ENCODE measurements at regions not wholly inside any gene's neighbourhood (a gene's known extent, or its start where the extent isn't known, plus 50 kb on each side); places are given as distances from the start of the nearest gene placed in this dataset.

DNA sequence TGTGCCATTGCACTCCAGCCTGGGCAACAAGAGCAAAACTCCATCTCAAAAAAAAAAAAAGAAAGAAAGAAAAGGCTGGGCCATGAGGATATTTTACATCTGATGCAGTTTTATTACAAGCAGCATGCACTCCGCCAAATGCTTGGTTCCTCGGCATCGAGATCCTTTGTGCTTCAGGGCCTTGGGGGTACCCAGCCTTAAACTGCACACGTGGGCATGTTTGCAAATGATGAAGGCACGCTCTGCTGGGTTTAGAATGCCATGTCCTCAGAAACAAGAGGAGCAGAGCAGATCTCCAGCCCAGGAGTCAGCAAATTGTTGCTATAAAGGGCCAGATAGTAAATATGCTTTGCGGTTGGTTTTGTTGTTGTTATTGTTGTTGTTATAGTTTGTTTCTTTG, 153.2 kb downstream of the KATNIP start:
- no peak for FAIRE-seq
- DNase-seq (ENCODE audit: insufficient read length, low spot score): no peak
- TF ChIP-seq, protein P1, sequence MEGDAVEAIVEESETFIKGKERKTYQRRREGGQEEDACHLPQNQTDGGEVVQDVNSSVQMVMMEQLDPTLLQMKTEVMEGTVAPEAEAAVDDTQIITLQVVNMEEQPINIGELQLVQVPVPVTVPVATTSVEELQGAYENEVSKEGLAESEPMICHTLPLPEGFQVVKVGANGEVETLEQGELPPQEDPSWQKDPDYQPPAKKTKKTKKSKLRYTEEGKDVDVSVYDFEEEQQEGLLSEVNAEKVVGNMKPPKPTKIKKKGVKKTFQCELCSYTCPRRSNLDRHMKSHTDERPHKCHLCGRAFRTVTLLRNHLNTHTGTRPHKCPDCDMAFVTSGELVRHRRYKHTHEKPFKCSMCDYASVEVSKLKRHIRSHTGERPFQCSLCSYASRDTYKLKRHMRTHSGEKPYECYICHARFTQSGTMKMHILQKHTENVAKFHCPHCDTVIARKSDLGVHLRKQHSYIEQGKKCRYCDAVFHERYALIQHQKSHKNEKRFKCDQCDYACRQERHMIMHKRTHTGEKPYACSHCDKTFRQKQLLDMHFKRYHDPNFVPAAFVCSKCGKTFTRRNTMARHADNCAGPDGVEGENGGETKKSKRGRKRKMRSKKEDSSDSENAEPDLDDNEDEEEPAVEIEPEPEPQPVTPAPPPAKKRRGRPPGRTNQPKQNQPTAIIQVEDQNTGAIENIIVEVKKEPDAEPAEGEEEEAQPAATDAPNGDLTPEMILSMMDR (IDR thresholded peaks at IDR 0.05; ENCODE audit: insufficient read depth, missing control alignments): no peak

DNA sequence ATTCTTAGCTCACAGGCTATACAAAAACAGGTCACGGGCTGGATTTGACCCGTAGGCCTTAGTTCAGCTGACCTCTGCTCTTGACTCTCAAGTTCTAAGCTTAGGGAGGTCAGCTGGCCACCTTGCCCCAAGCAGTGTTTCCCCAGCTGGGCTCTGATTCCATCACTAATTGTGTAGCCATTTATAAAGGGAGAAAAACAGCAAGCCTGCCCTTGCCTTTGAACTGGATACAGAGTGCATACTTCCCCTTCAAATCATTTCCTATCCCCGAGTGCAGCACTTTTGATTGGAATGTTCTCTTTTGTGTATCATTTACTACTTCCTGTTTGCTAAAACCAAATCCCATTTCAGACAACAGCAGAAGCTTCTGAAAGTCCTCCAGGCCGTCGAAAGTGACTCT, 153.6 kb downstream of the KATNIP start:
- TF ChIP-seq, protein P1 (IDR thresholded peaks at IDR 0.05; ENCODE audit: insufficient read depth, missing control alignments): no peak
- FAIRE-seq: no peak
- no peak for DNase-seq (ENCODE audit: insufficient read length, low spot score)

DNA sequence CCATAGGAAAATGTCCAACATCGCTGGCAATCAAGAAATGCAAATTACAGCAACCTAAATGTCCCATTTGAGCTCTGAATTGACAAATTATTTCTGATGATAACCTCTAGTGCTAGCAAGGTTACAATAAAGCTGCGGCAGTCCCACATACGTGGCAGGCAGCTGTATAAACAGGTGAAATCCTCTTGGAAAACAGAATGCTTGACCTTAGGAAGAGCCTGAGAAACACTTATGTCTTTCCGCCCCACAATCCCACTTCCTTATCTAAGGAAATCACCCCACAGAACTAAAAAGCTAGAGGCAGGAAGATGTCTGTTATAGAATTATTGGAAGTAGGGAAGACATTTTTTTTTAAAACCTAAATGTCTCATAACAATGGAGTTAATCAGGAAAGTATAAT, 154.3 kb downstream of the KATNIP start:
- no peak for FAIRE-seq
- DNase-seq (ENCODE audit: insufficient read length, low spot score): no peak
- TF ChIP-seq, protein P1 (IDR thresholded peaks at IDR 0.05; ENCODE audit: insufficient read depth, missing control alignments): no peak

DNA sequence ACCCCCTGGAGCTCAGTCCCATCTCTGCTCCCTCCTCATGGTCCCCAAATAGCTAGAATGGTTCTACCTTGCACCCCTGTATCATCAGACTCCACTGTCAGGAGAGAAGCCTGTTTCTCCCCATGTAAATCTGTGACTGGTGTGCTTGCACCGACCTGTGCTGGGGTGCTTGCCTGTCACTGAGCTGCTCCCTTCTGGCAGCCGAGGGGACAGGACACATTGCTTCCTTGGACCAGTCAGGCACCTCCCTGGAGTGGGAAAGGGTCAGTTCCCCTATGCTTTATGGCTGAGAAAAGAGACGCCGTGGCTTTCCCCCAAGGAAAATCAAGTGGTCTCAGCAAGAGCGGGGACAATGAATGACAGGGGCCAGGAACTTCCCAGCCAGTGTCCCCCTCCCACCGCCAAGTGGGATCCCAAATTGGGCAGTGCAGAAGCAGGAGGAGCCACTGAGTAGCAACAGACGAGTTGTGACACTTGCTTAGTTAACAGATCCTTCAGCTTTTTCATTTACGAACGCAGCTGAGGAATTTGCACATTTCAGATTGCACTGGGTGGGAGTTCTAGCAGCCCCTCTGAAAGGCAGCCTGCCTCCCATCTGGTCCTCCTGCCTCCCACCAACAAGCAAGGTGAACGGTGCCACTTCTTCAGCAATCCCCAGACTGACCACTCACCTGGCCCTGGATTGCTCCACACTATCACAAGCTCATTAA, 156.4 kb downstream of the KATNIP start:
- TF ChIP-seq, protein P1 (IDR thresholded peaks at IDR 0.05; ENCODE audit: insufficient read depth, missing control alignments): no peak
- DNase-seq (ENCODE audit: insufficient read length, low spot score) (no peak), FAIRE-seq (no peak)

DNA sequence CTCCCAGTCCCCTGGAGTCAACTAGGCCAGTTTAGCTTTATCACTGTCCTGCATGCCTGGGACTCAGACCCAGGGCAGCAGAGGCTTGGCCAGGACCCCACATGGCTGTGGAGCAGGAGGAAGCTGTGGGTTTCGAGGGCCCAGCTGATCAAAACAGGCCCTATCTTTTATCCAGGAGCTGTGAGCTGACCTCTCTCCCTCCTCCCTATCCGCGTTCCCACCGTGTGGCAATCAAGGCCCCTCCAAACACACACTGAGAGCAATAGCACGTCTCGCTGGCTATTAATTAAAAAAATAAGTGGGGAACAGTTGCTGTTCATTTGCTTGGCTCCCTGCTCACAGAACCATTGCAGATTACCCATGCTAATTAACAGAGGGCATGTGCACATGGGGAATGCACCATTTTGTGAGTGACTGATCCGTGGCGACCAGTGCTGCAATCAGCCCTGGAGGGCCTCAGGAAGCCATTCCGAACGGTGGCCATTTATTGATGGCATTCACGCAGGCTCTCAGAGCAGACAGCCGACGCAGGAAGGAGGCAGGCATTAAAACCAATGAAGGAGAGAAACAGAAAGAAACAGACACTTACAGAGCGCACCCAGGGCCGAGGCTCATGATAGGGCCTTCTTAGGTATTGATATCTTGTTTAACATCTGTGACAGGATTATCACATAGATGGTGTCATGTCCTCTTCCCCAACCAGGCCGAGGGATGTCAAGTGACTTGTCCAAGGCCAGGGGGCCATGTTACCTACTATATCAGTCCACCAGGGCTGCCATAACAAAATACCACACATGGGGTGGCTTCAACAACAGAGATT, 157.1 kb downstream of the KATNIP start:
- DNase-seq (ENCODE audit: insufficient read length, low spot score) (no peak), FAIRE-seq (no peak)
- TF ChIP-seq, protein P1 (IDR thresholded peaks at IDR 0.05; ENCODE audit: insufficient read depth, missing control alignments): no peak

DNA sequence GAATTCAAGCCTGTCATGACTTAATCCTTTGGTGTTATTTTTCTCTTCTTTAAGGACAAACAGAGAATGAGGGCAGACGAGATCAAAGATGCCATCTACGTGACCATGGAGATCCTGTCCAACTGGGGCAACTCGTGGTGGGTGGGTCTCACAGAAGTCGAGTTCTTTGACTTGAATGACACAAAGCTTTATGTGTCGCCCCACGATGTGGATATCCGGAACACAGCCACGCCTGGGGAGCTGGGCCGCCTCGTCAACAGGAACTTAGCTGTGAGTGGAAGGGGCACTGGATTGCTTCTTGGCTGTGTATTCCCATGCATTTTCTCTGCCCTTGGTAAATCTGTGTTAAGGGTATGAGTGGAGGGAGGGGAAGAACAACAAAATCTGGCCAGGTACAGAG, 158.7 kb downstream of the KATNIP start:
- FAIRE-seq: no peak
- no peak for DNase-seq (ENCODE audit: insufficient read length, low spot score)
- TF ChIP-seq, protein P1 (IDR thresholded peaks at IDR 0.05; ENCODE audit: insufficient read depth, missing control alignments): no peak

DNA sequence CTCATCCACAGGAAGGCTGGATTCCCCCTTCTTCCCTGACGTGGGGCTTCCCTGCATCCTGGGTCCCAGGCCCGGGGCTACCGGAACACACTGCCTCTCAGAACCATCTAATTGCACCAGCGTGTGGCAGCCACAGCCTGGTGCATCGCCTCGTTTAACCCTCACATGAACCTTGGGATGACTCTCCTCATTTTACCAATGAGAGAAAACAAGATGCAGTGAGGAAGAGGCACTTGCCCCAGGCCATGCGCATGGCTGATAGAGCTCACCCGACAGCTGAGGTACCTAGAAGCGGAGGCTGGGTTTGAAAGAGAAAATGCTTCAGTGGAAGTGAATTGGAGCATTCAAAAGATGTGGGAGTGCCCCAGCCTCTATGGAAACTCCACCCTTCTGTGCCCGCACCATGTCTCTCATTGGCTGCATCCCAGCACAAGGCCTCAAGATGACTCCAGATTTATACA, 162.3 kb downstream of the KATNIP start:
- FAIRE-seq: no peak
- TF ChIP-seq, protein P1 (IDR thresholded peaks at IDR 0.05; ENCODE audit: insufficient read depth, missing control alignments): no peak
- DNase-seq (ENCODE audit: insufficient read length, low spot score): no peak

All from D721Med (cell line).